K562 (cell line): ENCODE measurements at regions not wholly inside any gene's neighbourhood (a gene's known extent, or its start where the extent isn't known, plus 50 kb on each side); places are given as distances from the start of the nearest gene placed in this dataset.

Experiments used
- ATAC-seq: fragments of 200-7000 bp; cut with Tn5 transposase; 3 replicates; pipeline ENCODE4 v1.9.1; 2020; ENCODE audit warnings: moderate library complexity
- BruUV-seq: library from RNA; stranded (reverse); fragments of 400-500 nt; replicated peaks from 2 replicates; lab custom pipeline; 2021; lab: Mats Ljungman, UMichigan
- CTCF ChIA-PET: fragments of 300-600 bp; formaldehyde crosslinking; extraction: SDS; loops from one replicate; lab custom pipeline; 2021; ENCODE audit warnings: low intra/inter-chr PET ratio; lab: Yijun Ruan, JAX
- POLR2A ChIA-PET: fragments of 300-600, 350-650 bp; sonication (Branson Sonifier 250); formaldehyde crosslinking; extraction: SDS; loops from one replicate; lab custom pipeline; 2021; ENCODE audit warnings: antibody characterized with exemption, inconsistent platforms; lab: Yijun Ruan, JAX
- DNase-seq, 4 experiments: peaks; one replicate each; pipeline versions ENCODE4 v3.0.0 to v3.0.0-alpha.2; 2011 to 2018; ENCODE audit warnings: low spot score in 3 of 4, mixed read lengths in 3 of 4; ENCODE audit errors: extremely low read depth in 1 of 4
- FAIRE-seq: peaks from 2 replicates; lab custom pipeline; 2011; peaks lifted over from hg19 to GRCh38; lab: Jason Lieb, UNC
- H2AFZ ChIP-seq: 2 replicates; pipeline ENCODE4 v1.6.0; 2011; ENCODE audit warnings: low read depth, low read length, control low read depth, inconsistent platforms
- H3K27ac ChIP-seq: fragments of 200-600 bp; 3 replicates; pipeline ENCODE4 v1.8.0; 2011; ENCODE audit warnings: low read depth, mild to moderate bottlenecking, control low read depth, inconsistent platforms, low read length, moderate library complexity, mixed read lengths; ENCODE audit errors: extremely low read depth
- H3K27me3 ChIP-seq, 2 experiments: fragments of 300-600 bp in 1 of 2; 2 replicates in 1 of 2; 3 replicates in 1 of 2; pipeline versions ENCODE4 v1.6.0 to v1.8.0; 2011; ENCODE audit warnings: inconsistent platforms in 2 of 2, low read length in 2 of 2, mild to moderate bottlenecking in 1 of 2, mixed read lengths in 1 of 2, moderate library complexity in 1 of 2; ENCODE audit not compliant: control insufficient read depth in 2 of 2, insufficient read depth in 2 of 2
- H3K36me3 ChIP-seq: fragments of 300-600 bp; 3 replicates; pipeline ENCODE4 v1.8.0; 2011; ENCODE audit warnings: mild to moderate bottlenecking, low read length, inconsistent platforms; ENCODE audit not compliant: control insufficient read depth, insufficient read depth
- H3K4me1 ChIP-seq, 2 experiments: fragments of 200-600 bp in 1 of 2; replicated peaks in 1 of 2; 2 replicates in 1 of 2; 3 replicates in 1 of 2; pipeline versions ENCODE4 v1.5.1 to v1.8.0; 2011; ENCODE audit warnings: inconsistent platforms in 2 of 2, low read length in 2 of 2, mild to moderate bottlenecking in 1 of 2, mixed read lengths in 1 of 2, moderate library complexity in 1 of 2; ENCODE audit not compliant: control insufficient read depth in 2 of 2, insufficient read depth in 2 of 2
- H3K4me2 ChIP-seq: 2 replicates; pipeline ENCODE4 v1.6.1; 2011; ENCODE audit warnings: low read length, control low read depth, inconsistent platforms, mixed read lengths; ENCODE audit not compliant: insufficient read depth
- H3K4me3 ChIP-seq: fragments of 200-600 bp; sonication (generic), shearing (Covaris generic); 2 replicates; pipeline ENCODE4 v1.5.1; 2016; ENCODE audit warnings: control low read depth, inconsistent platforms
- H3K79me2 ChIP-seq: fragments of 200-600 bp; 3 replicates; pipeline ENCODE4 v1.8.0; 2011; ENCODE audit warnings: low read length, inconsistent platforms; ENCODE audit not compliant: control insufficient read depth, insufficient read depth
- H3K9ac ChIP-seq, 2 experiments: 2 replicates each; pipeline versions ENCODE4 v1.6.0 to v1.6.1; 2011; ENCODE audit warnings: low read depth in 2 of 2, low read length in 2 of 2, control low read depth in 1 of 2, inconsistent platforms in 1 of 2, mild to moderate bottlenecking in 1 of 2, mixed read lengths in 1 of 2; ENCODE audit not compliant: insufficient read depth in 1 of 2
- H3K9me1 ChIP-seq: one replicate; pipeline ENCODE4 v1.6.0; 2011; ENCODE audit warnings: inconsistent platforms, mild to moderate bottlenecking, low read length, moderate library complexity; ENCODE audit not compliant: control insufficient read depth, insufficient read depth
- H3K9me3 ChIP-seq: replicated peaks from 2 replicates; pipeline ENCODE4 v1.5.1; 2011; ENCODE audit warnings: low read depth, low read length, inconsistent platforms; ENCODE audit not compliant: control insufficient read depth, insufficient read depth
- H4K20me1 ChIP-seq: replicated peaks from 2 replicates; pipeline ENCODE4 v1.6.1; 2011; ENCODE audit warnings: low read length, inconsistent platforms, mixed read lengths; ENCODE audit not compliant: control insufficient read depth, insufficient read depth
- EGR1 ChIP-seq: fragments of 450-650 bp; conservative IDR thresholded peaks from 2 replicates; pipeline ENCODE4 v1.6.1; 2017; ENCODE audit warnings: mild to moderate bottlenecking
- GATAD2B ChIP-seq: fragments of 450-650 bp; IDR thresholded peaks from 2 replicates; pipeline ENCODE4 v1.6.1; 2017; ENCODE audit warnings: mild to moderate bottlenecking, borderline replicate concordance
- TBL1XR1 ChIP-seq, 2 experiments: IDR thresholded peaks; 2 replicates each; pipeline ENCODE4 v1.6.1; 2012; ENCODE audit warnings: improper control_type of control experiment in 2 of 2, low read length in 2 of 2, mild to moderate bottlenecking in 1 of 2
- TRIM28 ChIP-seq: fragments of 450-650 bp; IDR thresholded peaks from 2 replicates; pipeline ENCODE4 v1.6.1; 2017
- whole genome bisulfite sequencing: fragments of 100-300 bp; shearing (Covaris generic); methylation state at CpG from one replicate; pipeline ENCODE4 v1.1.6; 2016; ENCODE audit warnings: low coverage, mixed read lengths; ENCODE audit not compliant: insufficient coverage; ENCODE audit errors: missing lambda C conversion rate; 5-methylcytosine and 5-hydroxymethylcytosine counted together
- in situ Hi-C: fragments of 300-500 bp; cut with MboI; formaldehyde crosslinking; loops from 4 replicates; pipeline ENCODE4 v1.15.0; 2018; ENCODE audit warnings: inconsistent platforms, mixed read lengths
- intact Hi-C: fragments of 100-400 bp; cut with micrococcal nuclease; formaldehyde crosslinking; loops from 2 replicates; pipeline ENCODE4 v1.14.2; 2022
- TF ChIP-seq, protein P1 (sequence below): fragments of 250-450 bp; sonication (Bioruptor Pico); IDR thresholded peaks from 2 replicates; pipeline ENCODE4 v1.8.0; 2022; ENCODE audit warnings: inconsistent platforms
- TF ChIP-seq, protein P2 (sequence below): sonication (generic); formaldehyde crosslinking; IDR thresholded peaks from 2 replicates; pipeline ENCODE4 v1.9.0; 2022; ENCODE audit warnings: mild to moderate bottlenecking, missing genetic modification reagents

DNA sequence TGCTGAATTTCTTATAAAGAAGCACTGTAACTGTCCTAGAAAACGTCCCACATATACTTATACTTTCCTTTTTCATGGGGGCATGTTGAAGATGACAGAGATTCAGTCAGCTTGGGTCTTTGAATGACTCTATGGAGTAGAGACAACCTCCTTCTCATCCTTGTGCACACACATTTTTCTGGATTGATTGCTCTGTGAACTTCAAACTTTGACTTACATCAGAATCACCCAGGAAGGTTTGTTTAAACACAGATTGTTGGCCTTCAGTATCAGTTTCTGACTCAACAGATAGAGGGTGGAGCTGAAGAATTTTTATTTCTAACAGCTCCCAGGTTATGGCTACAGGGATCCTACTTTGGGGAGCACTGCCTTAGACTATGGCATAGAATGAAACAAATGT, 97.6 kb upstream of the DGKB start:
- no TSS peak for BruUV-seq
- Histone ChIP-seq H2AFZ (no peak overlapping the region), H3K9me3 (no peaks in the 10 kb centered on the region), H4K20me1 (no peaks in the 10 kb centered on the region), H3K36me3 (no peaks in the 10 kb centered on the region), H3K4me2 (no peak overlapping the region), H3K27ac (no peak overlapping the region), H3K27me3 (no peaks in the 10 kb centered on the region), H3K4me1 (no peaks in the 10 kb centered on the region), H3K4me3 (no peak overlapping the region), H3K9ac (no peak overlapping the region), H3K9me1 (no peaks in the 10 kb centered on the region), H3K79me2 (no peaks in the 10 kb centered on the region)
- DNase-seq = no peak
- POLR2A ChIA-PET = no interaction called here
- no peak for FAIRE-seq
- intact Hi-C loops = no loop called here
- CTCF ChIA-PET = no interaction called here
- ATAC-seq = no peak
- 0% methylated on average over 1 of the region's 1 CpG for WGBS
- TF ChIP-seq EGR1 (no peak), TBL1XR1 (IDR thresholded peaks at IDR 0.05; ENCODE audit: low read length in 2 of 2) (no peak), GATAD2B (no peak), TRIM28 (no peak)
- TF ChIP-seq, protein P1, sequence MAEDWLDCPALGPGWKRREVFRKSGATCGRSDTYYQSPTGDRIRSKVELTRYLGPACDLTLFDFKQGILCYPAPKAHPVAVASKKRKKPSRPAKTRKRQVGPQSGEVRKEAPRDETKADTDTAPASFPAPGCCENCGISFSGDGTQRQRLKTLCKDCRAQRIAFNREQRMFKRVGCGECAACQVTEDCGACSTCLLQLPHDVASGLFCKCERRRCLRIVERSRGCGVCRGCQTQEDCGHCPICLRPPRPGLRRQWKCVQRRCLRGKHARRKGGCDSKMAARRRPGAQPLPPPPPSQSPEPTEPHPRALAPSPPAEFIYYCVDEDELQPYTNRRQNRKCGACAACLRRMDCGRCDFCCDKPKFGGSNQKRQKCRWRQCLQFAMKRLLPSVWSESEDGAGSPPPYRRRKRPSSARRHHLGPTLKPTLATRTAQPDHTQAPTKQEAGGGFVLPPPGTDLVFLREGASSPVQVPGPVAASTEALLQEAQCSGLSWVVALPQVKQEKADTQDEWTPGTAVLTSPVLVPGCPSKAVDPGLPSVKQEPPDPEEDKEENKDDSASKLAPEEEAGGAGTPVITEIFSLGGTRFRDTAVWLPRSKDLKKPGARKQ (CRISPR knock-in tag) = no peak
- TF ChIP-seq, protein P2, sequence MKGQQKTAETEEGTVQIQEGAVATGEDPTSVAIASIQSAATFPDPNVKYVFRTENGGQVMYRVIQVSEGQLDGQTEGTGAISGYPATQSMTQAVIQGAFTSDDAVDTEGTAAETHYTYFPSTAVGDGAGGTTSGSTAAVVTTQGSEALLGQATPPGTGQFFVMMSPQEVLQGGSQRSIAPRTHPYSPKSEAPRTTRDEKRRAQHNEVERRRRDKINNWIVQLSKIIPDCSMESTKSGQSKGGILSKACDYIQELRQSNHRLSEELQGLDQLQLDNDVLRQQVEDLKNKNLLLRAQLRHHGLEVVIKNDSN (CRISPR knock-in tag) = no peak
- in situ Hi-C loops = no loop called here
